HL-60/S4 treated with phorbol 12-myristate 13-acetate at 8.2 ng/mL for 4 days and 3 days (cell line): ENCODE measurements at regions not wholly inside any gene's neighbourhood (a gene's known extent, or its start where the extent isn't known, plus 50 kb on each side); places are given as distances from the start of the nearest gene placed in this dataset.

Source experiments
- in situ Hi-C: fragments of 300-500 bp; cut with MboI; formaldehyde crosslinking; loops from 2 replicates; pipeline ENCODE4 v1.15.0; 2022; ENCODE audit warnings: low sequenced_read_pairs

DNA sequence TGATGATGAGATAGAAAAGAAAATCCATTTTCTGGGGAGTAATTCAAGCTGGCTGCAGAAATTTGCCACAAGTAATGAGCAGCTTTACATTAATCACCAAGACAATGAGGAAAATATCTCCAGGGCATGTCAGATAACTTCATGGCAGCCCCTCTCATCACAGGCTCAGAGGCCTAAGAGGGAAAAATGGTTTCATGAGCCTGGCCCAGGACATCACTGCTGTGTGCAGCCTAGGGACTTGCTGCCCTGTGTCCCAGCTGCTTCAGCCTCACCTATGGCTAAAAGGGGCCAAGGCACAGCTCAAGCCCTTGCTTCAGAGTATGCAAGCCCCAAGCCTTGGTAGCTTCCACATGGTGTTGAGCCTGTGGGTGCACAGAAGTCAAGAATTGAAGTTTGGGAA is 161.7 kb downstream of the OPA1 start:
- in situ Hi-C loops: no loop called here

DNA sequence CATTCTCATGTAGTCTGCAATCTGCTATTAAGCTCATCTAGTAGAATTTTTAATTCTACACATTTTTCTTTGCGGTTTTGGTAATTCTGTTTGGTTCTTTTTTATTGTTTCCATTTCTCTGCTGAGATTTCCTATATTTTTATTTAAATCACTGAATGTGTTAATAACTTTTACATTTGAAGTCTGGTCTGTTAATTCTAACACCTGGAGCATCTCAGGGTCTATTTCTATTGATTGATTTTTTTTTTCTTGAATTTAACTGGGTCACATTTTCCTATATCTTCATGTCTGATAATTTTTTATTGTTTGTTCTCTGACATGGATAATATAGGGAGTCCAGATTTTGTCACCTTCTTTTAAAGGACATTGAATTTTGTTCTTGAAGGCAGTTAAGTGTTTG is 163.5 kb downstream of the OPA1 start:
- in situ Hi-C loops: no loop called here

DNA sequence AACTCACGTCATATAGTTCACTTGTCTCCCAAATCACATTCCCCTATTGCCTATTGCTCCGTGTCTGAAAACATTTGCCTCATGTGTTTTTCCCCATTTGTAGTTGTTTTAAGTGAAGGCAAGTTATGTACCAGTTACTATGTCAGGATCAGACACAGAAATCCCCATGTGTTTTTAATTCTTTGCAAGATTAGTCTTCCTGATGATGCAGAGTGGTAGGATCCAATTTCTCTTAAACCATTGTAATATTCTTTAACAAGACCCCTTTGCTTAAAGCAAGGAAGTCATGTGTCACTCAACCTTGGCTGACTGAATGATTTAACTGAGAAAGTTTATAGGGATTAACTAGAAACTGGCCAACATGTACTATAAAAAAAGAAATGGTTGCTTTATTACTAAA is 164.4 kb downstream of the OPA1 start:
- in situ Hi-C loops: no loop called here

DNA sequence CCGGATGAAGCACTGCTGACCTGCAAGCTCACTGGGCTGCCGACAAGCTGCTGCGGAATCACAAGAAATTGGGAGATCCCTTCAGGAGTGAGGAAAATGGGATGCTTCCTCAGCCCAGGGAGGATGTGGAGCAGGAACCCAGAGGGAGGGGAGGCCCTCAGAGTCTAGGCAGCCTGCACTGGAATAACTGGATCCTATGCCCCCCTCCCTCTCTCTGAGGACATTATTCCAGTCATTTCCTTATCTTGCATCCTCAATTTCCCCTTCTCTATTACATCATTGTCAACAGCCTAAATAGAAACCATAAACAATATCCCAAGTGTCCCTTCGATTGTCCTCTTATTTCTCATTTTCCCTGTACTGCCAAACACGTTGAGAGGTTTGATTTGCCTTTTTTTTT is 169.0 kb downstream of the OPA1 start:
- in situ Hi-C loops: no loop called here

DNA sequence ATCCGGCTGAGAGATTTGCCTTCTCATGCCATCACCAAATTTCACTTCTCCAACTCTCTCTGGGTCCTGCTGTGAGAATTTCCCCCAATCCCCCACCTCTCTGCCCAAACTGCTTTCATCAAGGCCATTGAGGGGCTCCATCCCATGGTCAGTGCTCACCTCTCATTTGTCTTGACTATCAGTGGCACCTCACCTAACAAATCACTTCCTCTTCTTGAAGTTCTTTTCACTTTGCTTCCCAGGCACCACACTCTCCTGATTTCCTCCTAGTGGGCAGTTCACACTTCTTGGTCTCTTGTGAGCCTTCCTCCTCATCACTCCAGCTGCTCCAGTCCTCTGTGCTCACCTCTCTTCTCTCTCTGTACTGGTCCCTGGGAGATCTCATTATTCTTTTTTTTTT is 169.6 kb downstream of the OPA1 start:
- in situ Hi-C loops: no loop called here

DNA sequence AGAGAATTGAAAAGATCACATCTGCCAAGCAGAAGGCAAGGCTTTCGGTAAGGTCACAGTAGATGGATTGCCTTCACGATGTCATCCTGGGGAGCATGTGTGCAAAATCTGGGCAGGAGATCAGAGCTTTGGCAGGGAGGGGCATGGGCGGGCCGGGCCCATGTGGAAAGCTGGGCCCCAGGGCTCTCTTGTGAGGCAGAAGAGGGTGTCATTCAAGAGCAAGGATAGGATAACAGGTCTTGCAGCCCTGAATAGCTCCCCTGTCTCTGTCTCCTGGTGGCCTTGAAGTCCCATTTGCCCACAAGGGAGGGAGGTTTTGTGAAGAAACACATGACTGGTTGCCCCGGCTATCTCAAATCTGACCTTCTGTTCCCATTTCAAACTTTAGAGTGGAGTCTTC is 172.0 kb downstream of the OPA1 start:
- in situ Hi-C loops: no loop called here

DNA sequence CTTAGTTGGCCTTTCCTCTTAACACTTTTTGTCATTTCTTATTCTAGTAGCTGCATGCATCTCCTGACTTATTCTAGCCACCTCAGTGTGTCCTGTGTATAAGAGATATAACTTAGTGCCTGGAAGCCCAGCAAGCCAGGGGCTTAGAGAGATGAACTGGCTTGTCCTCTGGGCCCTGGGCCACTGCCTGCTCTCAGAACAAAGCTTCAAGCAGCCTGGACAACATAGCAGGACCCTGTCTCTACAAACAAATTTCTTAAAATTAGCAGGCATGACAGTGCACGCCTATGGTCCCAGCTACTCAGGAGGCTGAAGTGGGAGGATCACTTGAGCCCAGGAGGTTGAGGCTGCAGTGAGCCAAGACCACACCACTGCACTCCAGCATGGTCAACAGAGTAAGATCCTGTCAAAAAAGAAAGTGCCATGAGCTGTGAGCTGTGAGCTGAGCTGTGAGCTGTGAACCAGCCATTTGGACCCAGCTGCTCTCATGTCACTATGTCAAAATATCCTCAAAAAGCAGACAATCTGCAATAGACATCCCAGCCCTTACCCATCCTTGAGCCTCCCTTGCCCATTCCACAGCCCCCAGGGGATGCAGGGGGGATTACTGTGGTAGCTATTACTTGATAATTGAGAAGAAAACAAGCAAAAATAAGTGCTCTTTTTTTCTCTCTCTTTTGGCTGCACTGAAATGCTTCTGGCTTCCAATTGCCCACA is 174.5 kb downstream of the OPA1 start:
- in situ Hi-C loops: no loop called here

DNA sequence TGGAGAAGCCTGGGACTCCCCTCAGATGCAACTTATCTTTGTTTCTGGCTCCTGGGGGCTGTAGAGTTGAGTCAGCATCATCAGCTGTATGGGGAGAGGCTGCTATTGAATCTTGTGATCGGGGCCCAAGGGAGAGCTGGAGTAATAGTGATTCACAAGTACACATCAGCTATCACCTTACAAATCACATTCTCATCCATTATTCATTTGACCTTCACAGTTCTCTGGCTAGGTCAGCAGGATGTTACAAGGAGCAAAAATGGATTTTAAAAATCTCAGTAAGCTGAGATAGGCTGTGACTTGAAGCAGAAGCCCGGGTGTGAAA is 175.0 kb downstream of the OPA1 start:
- in situ Hi-C loops: no loop called here

DNA sequence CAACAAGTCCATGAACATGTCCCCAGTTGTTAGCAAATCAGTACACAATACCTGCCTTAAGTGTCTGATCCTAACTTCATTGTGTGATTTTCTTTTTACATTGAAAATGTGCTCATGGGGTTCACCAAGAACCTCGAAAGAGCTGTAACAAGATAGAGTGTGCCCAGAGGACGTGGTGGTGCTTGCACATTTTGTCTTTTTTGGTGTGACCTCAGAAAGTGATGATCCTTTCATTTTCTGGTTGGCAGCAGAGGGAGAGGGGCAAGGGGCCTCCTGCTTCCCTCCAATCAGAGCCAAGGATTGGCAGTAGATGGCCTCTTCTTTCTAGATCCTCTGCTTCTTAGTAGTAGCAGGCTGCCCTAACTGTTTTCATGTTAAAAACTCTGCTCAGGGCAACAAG is 176.4 kb downstream of the OPA1 start:
- in situ Hi-C loops: no loop called here

DNA sequence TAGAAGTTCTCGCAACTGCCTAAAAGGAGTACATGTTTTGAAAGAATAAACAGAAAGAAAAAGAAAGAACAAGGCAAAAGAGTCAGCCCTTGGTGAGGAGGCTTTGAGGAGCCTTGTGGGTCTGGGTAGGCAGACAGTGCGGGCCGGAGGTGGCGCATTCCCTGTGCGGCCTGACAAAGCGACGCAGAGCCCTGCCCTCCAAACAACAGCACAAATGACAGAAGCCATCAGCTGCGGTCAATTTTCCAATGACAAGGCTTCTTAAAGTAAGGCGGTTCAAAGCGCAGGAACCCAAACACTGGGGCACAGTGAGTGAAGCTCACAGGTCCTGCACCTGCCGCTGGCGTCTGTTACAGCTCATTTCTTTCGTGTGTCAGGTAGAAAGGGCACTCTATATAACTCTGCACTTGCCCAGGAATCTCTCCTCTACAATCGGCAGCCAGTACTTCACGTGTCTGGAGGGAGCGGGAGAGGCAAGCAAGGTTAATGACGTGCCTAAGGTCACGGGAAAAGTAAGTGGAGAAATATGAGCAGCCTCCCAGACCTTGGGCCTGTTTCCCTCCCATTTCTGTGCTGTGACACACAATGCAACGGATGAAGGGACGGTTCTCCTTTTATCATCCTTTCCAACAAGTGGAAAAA is 178.1 kb downstream of the OPA1 start:
- in situ Hi-C loops: no loop called here

DNA sequence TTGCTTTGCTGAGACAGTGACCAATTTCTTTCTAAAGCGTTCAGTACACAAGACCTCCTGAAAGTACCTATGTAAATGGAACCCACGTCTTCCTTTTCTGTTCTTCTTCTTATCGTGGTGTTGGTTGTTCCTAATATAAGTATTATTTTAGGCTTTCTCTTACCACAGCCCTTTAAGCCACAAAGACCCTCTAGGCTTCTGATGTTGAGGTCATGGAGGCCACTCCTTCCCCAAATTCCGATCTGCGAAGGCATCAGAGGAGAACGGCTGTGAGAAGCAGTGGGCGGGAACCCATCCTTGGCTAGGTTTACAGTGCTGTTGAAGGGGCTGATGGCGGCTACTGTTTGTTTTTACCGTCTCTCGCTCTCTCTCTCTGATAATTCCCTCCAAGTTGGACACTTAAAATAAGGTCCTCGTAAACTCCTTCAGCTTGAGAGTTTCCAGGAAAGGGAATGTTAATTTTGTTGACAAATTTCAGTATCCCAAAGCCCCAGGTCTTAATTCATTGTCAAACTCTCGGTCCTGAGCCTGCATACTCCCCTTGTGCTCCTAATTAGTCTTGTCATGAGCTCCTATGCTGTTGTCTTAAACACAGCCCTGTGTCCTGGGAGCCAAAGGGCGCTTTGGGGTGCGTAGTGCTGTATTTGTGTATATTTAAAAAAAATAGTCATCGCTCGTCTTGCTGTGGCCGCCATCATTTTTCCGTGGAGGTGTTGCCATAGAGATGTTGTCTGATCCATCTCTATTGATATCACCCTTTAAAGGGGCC is 178.8 kb downstream of the OPA1 start:
- in situ Hi-C loops: no loop called here

DNA sequence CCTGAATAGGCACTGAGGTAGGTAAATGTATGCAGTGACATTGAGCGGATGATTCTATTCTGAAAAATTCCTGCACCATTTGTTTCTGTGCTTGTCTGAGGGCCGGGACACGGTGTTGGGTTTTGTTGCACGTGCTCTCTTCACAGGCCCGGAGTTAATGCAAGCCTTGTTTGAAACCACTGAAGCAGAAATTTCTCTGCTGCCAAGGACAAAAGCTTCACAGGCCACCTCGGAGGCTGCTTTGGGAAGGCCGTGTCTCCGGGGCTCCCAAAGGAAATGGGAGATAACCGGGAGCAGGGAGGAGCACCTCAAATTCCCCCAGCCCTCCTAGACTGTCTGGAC is 179.4 kb downstream of the OPA1 start:
- in situ Hi-C loops: no loop called here

DNA sequence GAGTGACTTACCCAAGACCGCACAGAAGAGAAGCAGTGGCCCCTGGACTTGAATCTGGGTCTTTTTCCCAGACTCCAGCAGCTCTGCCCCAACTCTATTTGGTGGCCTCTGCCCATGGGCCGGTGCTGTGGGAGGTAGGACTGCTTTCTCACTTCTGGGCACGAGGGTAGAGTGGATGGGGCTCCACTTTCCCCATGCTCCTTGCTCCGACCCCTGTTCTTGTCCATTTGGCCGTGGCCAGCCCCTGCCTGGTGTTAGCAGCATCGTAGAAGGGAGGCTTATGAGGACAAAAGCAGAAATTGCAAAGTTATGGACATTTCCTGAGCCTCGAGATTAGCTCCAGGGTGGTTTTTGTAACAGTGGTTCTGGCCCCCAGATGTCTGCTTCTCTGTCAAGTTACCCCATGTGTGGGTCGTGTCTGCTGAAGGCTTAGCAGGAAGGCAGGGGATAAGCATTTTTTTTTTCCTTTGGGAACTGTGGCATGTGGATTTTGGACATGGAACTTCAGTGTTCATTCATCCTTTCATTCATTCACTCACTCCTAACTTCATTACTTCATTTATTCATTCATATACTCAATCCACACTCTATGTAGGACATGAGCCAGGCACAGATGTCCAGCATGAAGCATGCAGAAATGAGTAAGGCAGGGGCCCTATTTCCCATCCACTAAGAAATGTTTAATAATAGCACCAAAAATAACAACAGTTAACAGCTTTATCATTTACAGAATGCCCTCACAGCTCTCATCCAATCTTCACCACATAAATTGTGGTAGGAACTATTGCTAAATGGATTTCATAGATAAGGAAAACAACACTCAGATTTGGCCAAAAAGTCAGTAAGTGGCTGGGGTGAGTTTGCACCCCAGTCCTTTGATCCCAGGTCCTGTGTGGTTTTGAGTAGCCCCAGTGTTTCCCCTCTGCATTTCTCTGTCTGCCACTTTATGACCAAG is 180.5 kb downstream of the OPA1 start:
- in situ Hi-C loops: no loop called here

DNA sequence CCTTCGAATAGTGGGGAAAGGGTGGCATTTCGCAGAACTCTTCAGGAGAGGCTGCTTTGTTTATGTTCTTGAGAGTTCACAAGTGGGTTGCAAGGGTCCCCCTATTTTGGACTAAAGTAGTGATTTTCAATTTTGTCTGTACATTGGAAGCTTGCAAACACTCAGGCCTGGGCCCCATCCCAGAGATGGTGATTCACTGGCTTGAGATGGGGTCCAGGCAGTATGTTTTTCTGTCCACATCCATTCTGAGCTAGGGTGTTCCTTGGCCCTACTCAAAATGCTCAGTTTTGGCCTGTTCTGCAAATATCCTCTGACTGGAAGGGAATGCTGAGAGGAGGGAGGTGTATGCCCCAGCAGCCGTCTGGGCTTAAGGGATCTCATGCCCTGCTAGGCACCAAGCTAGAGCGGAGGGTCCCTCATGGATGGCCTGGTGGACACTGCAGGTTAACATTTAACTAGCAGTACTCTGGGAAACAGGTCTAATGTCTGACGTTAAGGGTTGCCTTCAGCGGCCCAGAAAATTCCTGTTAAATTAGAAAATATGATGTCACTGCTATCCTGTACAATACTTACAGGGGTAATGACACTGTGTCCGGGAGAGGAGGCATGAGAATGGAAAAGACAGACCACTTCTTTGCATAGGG is 181.4 kb downstream of the OPA1 start:
- in situ Hi-C loops: no loop called here

DNA sequence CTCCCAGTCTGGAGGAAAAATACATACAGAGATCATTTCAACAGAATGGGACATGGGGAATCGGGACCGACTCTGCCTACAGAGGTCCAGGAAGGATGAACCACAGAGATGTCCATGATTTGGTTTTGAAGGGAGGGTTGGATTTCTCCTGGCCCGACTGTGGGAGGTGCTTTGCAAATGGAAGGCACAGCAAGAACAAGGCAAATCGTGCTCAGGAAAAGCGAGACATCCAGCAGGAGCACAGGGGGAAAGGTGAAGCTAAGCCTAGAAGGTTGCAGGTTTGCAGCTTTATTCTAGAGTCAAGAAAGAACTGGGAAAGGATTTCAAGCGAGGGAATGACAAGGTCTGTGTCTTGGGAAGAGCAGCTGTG is 181.9 kb downstream of the OPA1 start:
- in situ Hi-C loops: no loop called here

DNA sequence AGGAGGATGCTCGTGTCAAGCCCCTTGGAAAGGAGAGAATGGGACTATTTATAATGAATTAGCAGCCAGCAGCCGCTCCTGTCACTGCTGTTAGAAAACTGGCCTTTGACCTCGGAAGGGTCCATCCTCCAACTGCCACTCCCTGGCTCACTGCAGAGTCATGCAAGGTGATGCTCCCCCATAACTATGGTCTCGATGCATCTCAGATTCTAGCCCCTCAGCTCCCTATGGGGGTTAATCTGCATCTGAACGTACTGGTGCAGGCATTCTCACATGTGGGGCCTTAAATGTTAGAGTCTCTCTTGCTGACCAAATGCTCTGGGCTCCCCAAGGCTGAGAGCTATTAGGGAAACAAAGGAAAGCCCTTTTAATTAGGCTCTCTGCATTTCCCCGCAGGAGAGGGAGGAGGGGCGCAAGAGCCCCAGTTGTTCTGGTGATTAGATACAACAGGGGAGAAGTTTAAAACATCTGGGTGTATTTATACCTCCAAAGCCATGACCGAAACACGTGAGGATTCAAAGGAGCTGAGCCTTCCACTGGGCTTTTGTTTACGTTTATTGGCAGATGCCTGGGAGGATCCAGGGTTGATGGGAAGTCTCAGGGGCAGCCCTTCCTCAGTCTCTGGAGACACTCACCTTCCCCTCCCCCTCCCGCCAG is 182.5 kb downstream of the OPA1 start:
- in situ Hi-C loops: no loop called here

DNA sequence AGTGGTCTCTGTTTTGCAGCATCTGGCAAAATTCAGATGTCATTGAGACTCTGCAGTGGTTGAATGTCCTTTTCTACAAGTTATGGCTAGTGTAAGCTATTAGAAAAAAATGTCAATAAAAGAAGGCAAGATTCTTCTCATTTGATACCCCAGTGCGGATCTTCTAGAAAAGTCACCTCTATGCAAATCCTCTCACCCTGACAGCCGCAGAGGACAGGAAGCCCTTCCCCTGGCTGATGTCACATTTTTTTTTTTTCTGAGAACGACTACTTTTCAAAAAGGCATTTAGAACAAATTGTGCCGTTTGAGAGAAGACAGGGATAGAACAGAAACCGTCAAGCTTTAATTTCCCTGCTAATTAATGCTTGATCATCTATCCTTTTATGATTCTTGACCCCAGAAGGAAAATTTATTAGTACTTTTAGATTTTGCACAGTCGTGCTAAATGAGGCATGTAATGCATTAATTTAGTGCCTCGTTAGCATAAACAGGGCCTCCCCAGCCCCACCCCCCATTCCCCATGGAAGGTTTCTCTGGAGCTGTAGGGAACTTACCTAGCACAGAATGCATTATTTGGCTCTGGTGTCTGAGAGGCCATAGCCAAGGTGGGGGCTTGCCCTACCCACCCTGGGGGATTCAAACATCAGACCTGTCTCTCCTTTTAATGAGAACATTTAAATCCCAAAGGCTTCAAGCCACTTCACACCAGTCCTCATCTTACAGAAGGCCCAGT is 183.8 kb downstream of the OPA1 start:
- in situ Hi-C loops: no loop called here

DNA sequence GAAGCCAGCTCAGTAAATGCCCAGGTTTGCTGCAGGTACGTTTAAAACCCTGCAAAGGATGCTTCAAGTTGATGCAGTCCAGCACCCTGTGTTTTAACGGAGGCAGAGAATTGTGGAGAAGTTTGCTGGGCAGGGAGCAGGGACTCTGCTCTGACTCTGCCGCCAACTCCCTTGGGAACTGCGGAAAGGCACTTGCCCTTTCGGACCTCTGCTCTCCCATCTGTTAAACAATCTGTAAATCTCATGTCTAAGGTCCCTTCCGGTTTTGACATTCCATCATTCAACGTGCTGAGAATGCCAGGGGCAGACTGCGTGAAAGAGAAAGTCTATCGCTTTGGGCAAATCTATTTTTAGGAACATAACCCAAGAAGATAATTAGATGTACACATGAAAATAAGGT is 184.5 kb downstream of the OPA1 start:
- in situ Hi-C loops: no loop called here

DNA sequence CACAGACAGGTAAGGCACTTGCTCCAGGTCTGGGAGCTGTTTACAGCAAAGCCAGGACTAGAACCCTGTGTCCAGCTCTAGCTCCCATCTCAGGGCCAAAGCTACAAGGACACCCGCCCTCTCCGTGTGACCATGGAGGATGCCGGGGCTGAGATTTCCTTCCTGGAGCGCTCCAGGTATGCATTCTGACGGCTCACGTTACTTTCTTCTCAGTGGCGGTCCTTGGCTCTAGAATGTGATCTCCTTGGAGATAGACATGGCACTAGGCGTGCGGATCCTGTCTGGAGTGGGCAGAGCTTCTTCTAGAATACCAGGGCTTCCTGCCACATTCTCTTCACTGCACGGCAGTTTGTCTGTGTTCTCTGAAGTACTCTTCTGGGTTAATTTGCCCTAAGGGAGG is 185.7 kb downstream of the OPA1 start:
- in situ Hi-C loops: no loop called here

DNA sequence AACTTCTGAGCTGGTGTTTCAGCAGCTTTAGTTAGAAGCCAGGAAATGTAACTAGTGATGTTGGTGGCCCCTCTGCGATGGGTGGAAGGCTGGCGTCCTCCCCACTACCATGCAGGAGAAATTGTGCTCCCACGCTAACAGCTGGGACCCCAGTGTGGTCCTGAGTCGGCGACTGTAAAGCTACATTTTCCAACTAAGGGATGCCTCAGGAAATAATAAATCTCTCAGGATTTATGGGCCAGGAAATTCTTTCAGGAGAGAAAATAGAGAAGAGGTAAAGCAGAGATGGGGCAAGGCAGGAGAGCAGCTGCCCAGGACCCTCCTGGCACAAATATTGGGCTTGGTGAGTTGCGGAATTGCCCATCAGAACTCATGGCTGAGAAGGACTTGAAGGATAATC is 186.9 kb downstream of the OPA1 start:
- in situ Hi-C loops: loop anchor here (10.0 kb wide), 1 partner anchor 355 kb away; the partner anchor contains the start of gene HES1
